Neural crest cell (in vitro differentiated cells): ENCODE measurements at regions not wholly inside any gene's neighbourhood (a gene's known extent, or its start where the extent isn't known, plus 50 kb on each side); places are given as distances from the start of the nearest gene placed in this dataset.

Experiments
- DNase-seq: peaks from one replicate; pipeline ENCODE4 v3.0.0; 2021; ENCODE audit warnings: low read depth, mixed read lengths, low spot score
- H3K27ac Mint-ChIP-seq: one replicate; pipeline ENCODE4 v1.8.0; 2021; ENCODE audit warnings: mild to moderate bottlenecking, mixed read lengths; ENCODE audit not compliant: unreplicated experiment
- H3K27me3 Mint-ChIP-seq: 2 replicates; pipeline ENCODE4 v1.8.0; 2021; ENCODE audit warnings: low read depth, mild to moderate bottlenecking, mixed read lengths
- H3K36me3 Mint-ChIP-seq: 2 replicates; pipeline ENCODE4 v1.8.0; 2021; ENCODE audit warnings: low read depth, mild to moderate bottlenecking, mixed read lengths
- H3K4me1 Mint-ChIP-seq: 2 replicates; pipeline ENCODE4 v1.8.0; 2021; ENCODE audit warnings: mixed read lengths
- H3K4me3 Mint-ChIP-seq: one replicate; pipeline ENCODE4 v1.8.0; 2021; ENCODE audit warnings: mild to moderate bottlenecking, mixed read lengths
- H3K9me3 Mint-ChIP-seq: 2 replicates; pipeline ENCODE4 v1.8.0; 2021; ENCODE audit warnings: mixed read lengths
- TF ChIP-seq, protein P1 (sequence below): fragments of 200-600 bp; sonication (generic); conservative IDR thresholded peaks from 2 replicates; pipeline ENCODE4 v1.5.0; 2021; ENCODE audit warnings: antibody characterized with exemption, mild to moderate bottlenecking

DNA sequence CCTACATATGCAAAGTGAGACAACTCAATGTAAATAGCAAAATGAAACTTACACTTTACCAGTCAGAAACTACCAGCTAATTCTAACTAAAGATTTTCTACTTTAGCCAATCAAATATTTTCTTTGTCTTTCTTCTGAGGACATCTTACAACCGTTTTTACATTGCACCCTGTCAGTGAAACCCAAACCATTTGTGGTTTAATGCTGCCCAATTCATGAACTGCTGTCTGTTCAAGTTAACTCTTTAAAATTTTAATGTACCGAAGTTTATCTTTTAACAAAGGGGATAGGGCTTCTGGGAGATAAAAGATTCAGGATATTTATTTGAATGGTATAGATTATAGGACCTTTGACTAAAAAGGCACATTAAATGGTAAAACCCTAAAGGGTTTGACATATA, 121.3 kb upstream of the HDDC2 start:
- no peak overlapping the region for H3K4me3 Mint-ChIP-seq
- H3K27me3 Mint-ChIP-seq = peaks cover 21% of the 10 kb centered on the region
- H3K27ac Mint-ChIP-seq = no peak overlapping the region
- H3K4me1 Mint-ChIP-seq = peaks cover 23% of the 10 kb centered on the region
- H3K9me3 Mint-ChIP-seq = no peaks in the 10 kb centered on the region
- TF ChIP-seq, protein P1, sequence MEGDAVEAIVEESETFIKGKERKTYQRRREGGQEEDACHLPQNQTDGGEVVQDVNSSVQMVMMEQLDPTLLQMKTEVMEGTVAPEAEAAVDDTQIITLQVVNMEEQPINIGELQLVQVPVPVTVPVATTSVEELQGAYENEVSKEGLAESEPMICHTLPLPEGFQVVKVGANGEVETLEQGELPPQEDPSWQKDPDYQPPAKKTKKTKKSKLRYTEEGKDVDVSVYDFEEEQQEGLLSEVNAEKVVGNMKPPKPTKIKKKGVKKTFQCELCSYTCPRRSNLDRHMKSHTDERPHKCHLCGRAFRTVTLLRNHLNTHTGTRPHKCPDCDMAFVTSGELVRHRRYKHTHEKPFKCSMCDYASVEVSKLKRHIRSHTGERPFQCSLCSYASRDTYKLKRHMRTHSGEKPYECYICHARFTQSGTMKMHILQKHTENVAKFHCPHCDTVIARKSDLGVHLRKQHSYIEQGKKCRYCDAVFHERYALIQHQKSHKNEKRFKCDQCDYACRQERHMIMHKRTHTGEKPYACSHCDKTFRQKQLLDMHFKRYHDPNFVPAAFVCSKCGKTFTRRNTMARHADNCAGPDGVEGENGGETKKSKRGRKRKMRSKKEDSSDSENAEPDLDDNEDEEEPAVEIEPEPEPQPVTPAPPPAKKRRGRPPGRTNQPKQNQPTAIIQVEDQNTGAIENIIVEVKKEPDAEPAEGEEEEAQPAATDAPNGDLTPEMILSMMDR = no peak
- no peaks in the 10 kb centered on the region for H3K36me3 Mint-ChIP-seq
- DNase-seq = no peak

DNA sequence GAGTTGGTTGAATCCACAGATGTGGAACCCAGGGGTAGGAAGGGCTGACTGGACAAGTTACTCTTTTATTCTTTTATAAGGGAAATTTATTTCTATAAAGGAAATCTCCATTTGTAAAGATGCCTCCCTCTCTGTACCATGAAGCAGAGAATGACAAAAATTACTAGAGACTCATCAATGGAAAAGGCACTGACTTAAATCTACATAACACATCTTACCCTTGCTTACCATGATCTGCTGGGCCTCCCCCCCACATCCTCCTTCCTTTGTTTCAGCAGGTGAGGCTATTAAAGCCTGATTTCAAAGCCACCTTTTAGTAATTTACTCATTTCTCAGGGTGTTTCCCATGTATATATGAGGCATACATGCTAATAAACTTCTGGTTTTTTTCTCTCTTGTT, 130.2 kb upstream of the HDDC2 start:
- Mint-ChIP-seq H3K4me1 (peaks cover 3% of the 10 kb centered on the region), H3K36me3 (peaks cover 5% of the 10 kb centered on the region), H3K9me3 (peaks cover 6% of the 10 kb centered on the region), H3K4me3 (no peak overlapping the region), H3K27ac (no peak overlapping the region), H3K27me3 (peaks cover 13% of the 10 kb centered on the region)
- TF ChIP-seq, protein P1 = no peak
- DNase-seq = no peak

DNA sequence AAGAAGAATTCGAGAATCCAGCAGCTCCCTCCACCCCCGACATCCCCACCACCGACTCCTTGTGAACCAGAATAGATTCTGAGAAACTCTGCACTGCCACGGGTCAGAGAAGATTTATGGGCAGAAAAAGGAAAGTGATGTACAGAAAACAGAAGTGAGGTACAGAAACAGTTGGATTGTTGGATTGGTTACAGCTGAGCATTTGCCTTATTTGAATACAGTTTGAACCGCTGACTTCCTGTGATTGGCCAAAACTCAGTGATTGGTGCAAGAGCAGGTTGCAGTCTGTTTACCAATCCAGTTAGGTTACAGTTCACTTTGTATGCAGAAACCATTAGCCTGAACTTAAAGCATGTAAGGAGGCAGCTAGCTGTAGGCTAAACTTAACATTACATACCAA, 131.2 kb upstream of the HDDC2 start:
- Mint-ChIP-seq H3K4me3 (no peak overlapping the region), H3K36me3 (peaks cover 5% of the 10 kb centered on the region), H3K27ac (no peak overlapping the region), H3K9me3 (peaks cover 8% of the 10 kb centered on the region), H3K27me3 (peaks cover 18% of the 10 kb centered on the region), H3K4me1 (peaks cover 3% of the 10 kb centered on the region)
- TF ChIP-seq, protein P1 = no peak
- no peak for DNase-seq

DNA sequence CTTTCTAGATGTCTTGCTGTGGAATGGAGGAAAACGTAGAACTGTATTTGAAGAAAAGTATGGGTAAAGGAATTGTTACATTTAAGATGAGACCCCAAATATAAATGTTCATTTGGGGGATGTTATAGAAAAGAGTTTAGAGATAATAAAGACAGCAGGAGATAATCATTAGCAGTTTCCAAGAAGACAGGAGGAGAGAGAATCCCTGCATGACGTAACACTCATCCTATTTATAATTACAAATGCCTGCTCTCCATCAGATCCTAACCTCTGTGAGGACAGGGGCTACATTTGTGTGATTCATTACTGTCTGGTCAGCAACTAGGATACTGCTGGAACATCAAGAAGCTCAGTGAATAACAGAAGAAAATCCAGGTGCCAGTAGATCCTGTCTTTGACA, 133.0 kb upstream of the HDDC2 start:
- peaks cover 5% of the 10 kb centered on the region for H3K36me3 Mint-ChIP-seq

DNA sequence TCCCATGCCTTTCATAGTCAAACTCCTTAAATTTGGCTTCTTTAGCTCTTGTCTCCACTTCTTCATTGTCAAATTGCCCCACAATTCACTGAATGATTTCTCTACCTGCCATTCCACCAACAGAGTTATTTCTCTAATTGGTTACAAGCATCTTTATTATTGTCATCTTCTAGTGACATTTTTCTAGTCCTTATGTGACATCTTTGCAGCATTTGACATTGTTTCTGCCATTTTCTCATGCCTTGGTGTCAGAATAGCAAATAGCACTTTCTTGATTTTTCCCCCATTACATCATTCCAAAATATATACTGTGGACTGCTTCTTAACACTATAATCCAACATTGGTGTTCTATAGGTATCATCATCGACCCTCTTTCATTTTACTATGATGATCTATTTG, 137.7 kb upstream of the HDDC2 start:
- H3K9me3 Mint-ChIP-seq = peaks cover 7% of the 10 kb centered on the region
- H3K4me1 Mint-ChIP-seq = peaks cover 20% of the 10 kb centered on the region
- DNase-seq = no peak
- no peak overlapping the region for H3K4me3 Mint-ChIP-seq
- peaks cover under 1% of the 10 kb centered on the region for H3K36me3 Mint-ChIP-seq
- no peak overlapping the region for H3K27ac Mint-ChIP-seq
- TF ChIP-seq, protein P1 = no peak
- H3K27me3 Mint-ChIP-seq = peaks cover 22% of the 10 kb centered on the region

More for the DNA sequence above, 133.0 kb upstream of the HDDC2 start:
- Mint-ChIP-seq H3K27me3 (peaks cover 24% of the 10 kb centered on the region), H3K9me3 (peaks cover 11% of the 10 kb centered on the region), H3K4me3 (no peak overlapping the region), H3K4me1 (peaks cover 3% of the 10 kb centered on the region), H3K27ac (no peak overlapping the region)
- TF ChIP-seq, protein P1 = no peak
- DNase-seq = no peak
